ENCODE measurements at regions not wholly inside any gene's neighbourhood (a gene's known extent, or its start where the extent isn't known, plus 50 kb on each side); places are given as distances from the start of the nearest gene placed in this dataset.

GRCh38 chr3:72265256-72266015, 480.5 kb upstream of the PROK2 start:
- no peak overlapping the region for H3K27ac ChIP-seq
- no peaks in the 10 kb centered on the region for H3K27me3 ChIP-seq
- no peak overlapping the region for H3K4me3 ChIP-seq
- no peak for DNase-seq (ENCODE audit: low spot score)
- peak in 1 of 2 donors; percentile 58 for TF ChIP-seq CTCF (IDR thresholded peaks at IDR 0.05)
- H3K9me3 ChIP-seq, result no peaks in the 10 kb centered on the region
- no peaks in the 10 kb centered on the region for H3K36me3 ChIP-seq
- H3K4me1 ChIP-seq, result peaks cover 0 to 20% of the 10 kb centered on the region in 2 donors

GRCh38 chr3:72263223-72263990, 478.5 kb upstream of the PROK2 start:
- no peak for DNase-seq (ENCODE audit: low spot score)
- TF ChIP-seq CTCF (IDR thresholded peaks at IDR 0.05), result no peak
- H3K27me3 ChIP-seq, result no peaks in the 10 kb centered on the region

GRCh38 chr3:72262736-72263135, 477.8 kb upstream of the PROK2 start:
- no peak for TF ChIP-seq CTCF (IDR thresholded peaks at IDR 0.05)
- no peaks in the 10 kb centered on the region for H3K27me3 ChIP-seq
- H3K4me1 ChIP-seq, result peaks cover 0 to 15% of the 10 kb centered on the region in 2 donors
- no peaks in the 10 kb centered on the region for H3K36me3 ChIP-seq
- DNase-seq (ENCODE audit: low spot score), result no peak
- no peak overlapping the region for H3K27ac ChIP-seq
- no peak overlapping the region for H3K4me3 ChIP-seq
- no peaks in the 10 kb centered on the region for H3K9me3 ChIP-seq

More at GRCh38 chr3:72263223-72263990, 478.5 kb upstream of the PROK2 start:
- Histone ChIP-seq H3K4me1 (peaks cover 0 to 14% of the 10 kb centered on the region in 2 donors), H3K4me3 (no peak overlapping the region), H3K27ac (no peak overlapping the region), H3K9me3 (no peaks in the 10 kb centered on the region), H3K36me3 (no peaks in the 10 kb centered on the region)

GRCh38 chr3:72261566-72262564, 476.9 kb upstream of the PROK2 start:
- Histone ChIP-seq H3K4me1 (peaks cover 0 to 15% of the 10 kb centered on the region in 2 donors), H3K27ac (no peak overlapping the region), H3K27me3 (no peaks in the 10 kb centered on the region), H3K36me3 (no peaks in the 10 kb centered on the region), H3K4me3 (no peak overlapping the region), H3K9me3 (no peaks in the 10 kb centered on the region)
- TF ChIP-seq CTCF (IDR thresholded peaks at IDR 0.05), result no peak
- no peak for DNase-seq (ENCODE audit: low spot score)

GRCh38 chr3:72260588-72260910, 475.6 kb upstream of the PROK2 start:
- no peak for DNase-seq (ENCODE audit: low spot score)
- Histone ChIP-seq H3K4me3 (no peak overlapping the region), H3K36me3 (no peaks in the 10 kb centered on the region), H3K9me3 (no peaks in the 10 kb centered on the region), H3K4me1 (peaks cover 0 to 28% of the 10 kb centered on the region in 2 donors), H3K27me3 (no peaks in the 10 kb centered on the region), H3K27ac (no peak overlapping the region)
- no peak for TF ChIP-seq CTCF (IDR thresholded peaks at IDR 0.05)

All from right atrium auricular region (tissue), 2 donors.